D341Med (cell line): ENCODE measurements at regions not wholly inside any gene's neighbourhood (a gene's known extent, or its start where the extent isn't known, plus 50 kb on each side); places are given as distances from the start of the nearest gene placed in this dataset.

Experiments used
- DNase-seq: peaks from one replicate; pipeline ENCODE4 v3.0.0; 2012; ENCODE audit warnings: low spot score

DNA sequence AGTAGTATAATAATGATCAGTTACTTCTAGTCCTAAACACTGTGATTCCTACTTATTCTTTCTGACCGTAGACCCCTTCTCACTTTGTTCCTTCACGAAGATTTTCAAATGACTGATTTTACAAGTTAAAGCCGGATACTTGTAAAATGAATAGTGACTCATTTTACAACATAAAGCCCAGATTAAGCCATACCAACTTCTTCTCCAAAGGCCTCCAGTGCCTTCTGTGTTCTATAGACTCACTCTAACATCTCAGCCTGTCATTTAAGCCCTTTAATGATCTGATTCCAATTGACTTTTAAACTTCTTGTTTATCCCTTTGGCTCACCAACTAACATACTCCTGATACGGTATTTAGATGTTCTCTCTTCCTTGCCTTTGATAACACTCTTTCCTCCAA, 480.0 kb upstream of the HS3ST1 start:
- DNase-seq = no peak

DNA sequence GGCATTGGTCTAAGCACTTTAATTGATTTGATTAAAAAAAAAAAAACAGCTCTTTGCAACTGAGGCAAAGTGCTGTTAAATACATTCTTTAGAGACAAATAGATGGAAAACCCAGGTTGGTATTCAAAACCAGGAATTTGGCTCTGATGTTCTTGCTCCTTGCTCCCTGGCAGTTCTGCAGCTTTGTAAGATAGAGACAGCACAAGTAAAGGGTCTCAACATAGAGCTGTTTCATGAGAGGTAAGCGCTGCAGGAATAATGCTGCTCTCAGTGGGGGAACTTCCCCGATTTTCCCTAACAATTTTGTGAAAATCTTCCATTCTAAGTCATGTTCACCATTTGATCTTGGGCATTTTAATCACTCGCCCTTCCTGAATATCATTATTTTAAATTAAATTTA, 479.5 kb upstream of the HS3ST1 start:
- DNase-seq = no peak

DNA sequence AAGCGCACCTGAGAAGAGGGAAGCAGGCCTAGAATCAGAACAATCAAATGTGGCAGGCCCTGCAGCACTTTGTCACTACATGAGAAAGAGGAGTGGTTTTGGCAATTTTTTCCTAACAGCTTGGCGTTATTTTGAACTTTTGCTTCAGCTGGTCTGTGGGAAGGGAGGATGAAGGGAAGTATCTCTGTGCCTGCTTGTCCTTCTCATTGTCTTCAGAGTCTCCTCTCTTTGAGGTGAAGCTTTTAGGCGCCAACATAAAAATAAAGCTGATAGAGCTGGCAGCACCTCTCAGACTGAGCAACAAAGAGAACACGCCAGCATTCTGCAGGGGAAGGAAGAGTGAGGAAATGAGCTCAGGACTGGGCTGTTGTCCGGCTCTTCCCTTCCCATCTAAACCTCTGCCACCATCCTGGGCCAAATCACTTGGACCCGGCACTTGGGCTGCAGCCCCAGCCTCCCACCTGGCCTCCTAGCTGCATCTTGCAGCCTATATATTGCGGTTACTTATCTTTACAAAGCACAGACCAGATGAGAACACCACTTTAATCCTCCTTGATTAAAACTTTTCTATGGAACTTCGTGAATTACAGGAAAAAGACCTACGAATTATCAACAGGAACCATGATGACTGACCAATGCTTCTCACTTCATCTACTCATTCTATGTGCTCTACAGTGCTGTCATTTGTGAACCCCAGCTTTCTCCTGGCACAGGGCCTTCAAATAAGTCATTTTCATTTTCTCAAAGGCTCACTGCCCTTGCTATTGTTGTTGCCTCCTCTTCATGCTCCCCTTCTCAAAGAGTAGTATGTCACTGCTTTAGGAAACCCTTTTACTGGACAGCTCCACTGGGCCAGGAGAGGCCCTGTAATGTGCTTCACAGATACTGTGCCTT, 476.4 kb upstream of the HS3ST1 start:
- no peak for DNase-seq

DNA sequence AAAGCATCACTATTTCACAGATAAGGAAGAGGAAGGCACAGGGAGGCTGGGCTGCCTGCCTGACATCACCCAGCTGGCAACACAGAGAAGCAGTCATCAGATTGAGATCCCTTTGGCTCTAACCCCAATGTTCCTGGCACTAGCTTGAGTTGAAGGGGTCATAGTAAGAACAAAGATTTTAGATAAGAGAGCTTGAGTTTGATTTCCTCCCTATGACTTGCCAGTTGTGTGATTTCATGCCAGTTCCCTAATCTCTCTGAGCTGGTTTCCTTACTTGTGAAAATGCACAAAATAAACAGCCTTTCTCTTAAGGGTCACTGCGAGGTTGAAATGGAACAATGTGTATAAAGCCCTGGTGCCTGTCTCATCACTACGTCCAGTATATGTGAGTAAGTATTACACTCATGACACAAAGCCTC, 475.4 kb upstream of the HS3ST1 start:
- no peak for DNase-seq

DNA sequence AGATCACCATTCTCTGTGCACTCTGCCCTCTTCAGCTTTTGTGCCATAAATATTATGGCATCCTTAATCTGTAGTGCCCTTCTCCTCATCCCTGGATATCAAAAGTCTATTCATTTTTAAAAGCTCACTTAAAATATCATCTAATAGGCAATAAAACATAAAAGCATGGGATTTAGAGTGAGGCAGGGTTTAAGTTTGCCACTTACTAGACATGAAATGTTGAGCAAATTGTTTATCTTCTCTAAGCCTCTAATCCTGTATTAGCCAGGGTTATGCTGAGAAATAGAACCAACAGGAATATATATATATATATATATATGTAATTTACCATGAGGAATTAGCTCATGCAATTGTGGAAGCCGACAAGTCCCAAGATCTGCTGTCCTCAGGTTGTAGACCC, 472.4 kb upstream of the HS3ST1 start:
- DNase-seq = peak; percentile 27

DNA sequence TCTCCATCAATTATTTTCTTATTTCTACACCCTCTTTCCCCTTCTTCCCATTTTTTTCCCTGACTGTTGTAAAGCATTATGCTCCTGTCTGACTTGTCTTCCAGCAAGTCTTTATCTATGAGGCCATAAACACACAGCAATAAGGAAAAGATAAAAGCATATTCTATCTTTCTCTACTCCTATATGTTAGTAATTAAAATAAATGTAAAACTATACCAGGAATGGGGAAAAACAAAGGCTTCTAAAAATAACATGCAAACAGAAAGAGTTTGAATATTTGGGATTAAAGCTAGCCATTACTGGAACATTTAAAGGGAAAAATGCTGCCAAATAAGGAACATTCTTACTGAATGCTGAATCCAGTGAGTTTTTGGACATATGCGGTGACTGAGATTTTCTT, 471.7 kb upstream of the HS3ST1 start:
- no peak for DNase-seq

DNA sequence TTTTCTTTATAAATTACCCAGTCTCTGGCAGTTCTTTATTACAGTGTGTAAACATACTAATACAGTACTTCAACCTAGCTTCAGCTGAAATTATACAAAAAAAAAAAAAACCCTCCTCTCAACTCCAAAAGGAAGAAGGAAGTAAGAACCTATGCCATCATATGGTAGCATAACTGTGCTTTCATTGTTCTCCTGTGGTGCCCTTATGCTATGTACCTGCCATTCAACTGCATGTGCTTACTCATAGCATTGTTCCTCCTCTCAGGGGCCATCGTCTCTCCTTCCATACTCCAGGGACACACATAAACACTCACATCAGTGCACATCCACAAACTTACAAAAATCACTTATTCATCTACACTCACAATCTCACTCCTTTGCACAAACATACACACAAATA, 470.1 kb upstream of the HS3ST1 start:
- no peak for DNase-seq

- DNase-seq = no peak
These were observed 467.1 kb upstream of the HS3ST1 start for GRCh38 chr4:11895766-11896165.

DNA sequence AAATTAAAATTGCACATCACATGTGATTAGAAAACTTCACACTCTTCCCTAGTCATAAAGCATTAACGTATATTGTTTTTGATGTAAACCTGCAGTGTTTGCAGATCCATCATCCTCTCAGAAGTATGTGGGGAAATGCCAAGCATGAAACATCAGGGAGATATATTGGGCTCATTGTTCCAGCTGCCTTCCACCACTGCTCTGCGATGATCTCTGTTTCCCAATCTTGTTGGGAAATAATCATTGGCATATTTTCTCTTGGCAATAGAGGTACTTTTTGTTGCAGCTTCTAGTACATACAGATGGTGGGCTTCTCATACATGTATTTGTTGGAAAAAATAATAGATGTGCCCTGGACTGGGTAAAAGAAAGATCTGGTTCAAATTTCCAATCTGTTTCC, 466.3 kb upstream of the HS3ST1 start:
- DNase-seq = no peak

DNA sequence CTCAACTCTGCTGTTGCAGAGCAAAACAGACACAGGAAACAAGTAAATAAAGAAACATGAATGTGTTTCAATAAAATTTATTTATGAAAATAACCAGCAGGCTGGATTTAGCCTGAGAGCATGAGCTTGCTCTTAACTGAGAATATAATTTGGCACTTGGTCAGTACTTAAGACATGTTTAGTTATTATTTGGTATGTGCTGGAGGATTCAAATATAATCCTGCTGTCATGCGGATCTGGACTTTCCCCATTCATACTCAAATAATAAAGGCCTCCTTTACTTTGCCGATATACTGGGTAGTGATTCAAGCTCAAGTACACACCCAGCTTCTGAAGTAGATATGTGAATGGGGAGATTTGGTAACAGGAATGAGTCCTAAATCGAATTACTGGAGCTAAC, 465.5 kb upstream of the HS3ST1 start:
- no peak for DNase-seq

DNA sequence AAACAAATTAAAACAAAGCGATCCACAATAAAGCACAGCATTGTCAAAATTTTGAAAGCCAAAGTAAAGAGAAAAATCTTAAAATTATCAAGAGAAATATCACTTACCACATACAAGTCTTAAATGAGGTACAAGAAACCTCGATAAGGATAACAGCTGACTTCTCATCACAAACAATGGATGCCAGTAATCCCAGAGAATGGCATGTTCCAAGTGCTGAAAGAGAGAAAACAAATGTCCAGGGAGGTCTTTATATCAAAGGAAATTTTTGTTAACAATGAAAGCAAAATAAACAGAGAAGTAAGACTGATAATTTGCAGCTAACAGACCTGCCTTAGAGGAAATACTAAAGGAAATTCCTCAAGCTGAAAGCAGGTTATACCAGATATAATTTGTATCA, 460.4 kb upstream of the HS3ST1 start:
- DNase-seq = no peak

GRCh38 chr4:11881947-11882346, 453.3 kb upstream of the HS3ST1 start:
- no peak for DNase-seq

DNA sequence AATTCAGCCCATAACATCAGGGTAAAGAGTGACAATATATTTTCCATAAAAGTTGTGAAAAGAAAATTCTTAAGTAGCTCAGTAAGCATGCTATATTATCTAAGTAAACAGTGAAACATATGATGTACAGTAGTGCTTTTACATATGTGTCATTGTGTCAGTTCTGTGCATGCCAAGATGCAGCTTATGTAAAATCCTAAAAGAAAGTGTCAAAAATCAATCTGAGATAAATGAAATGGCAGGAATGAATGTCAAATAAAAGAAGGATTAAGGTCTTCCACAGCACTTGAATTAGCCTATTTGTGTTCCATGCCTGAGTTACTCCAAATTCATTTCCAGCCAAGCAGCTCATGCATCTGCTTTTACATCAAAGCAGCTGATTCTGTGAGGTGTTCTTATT, 452.7 kb upstream of the HS3ST1 start:
- DNase-seq = no peak

DNA sequence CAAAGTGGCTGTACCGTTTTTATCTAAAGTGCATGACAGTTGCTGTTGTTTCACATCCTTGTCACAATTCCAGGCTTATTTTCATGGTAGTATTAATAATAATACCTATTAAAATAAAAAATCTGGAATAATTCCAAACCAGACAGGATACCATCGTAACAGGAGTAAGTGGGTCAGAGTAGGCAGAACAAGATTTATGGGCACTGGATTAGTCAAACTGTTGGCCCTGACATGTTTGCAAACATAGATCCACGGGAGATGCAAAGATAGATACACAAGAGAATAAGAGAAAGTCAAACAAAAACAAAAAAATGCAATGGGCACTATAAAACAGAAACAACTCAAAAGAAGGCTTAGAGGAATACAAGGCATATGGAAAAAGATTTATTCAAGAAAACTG, 449.5 kb upstream of the HS3ST1 start:
- DNase-seq = no peak

DNA sequence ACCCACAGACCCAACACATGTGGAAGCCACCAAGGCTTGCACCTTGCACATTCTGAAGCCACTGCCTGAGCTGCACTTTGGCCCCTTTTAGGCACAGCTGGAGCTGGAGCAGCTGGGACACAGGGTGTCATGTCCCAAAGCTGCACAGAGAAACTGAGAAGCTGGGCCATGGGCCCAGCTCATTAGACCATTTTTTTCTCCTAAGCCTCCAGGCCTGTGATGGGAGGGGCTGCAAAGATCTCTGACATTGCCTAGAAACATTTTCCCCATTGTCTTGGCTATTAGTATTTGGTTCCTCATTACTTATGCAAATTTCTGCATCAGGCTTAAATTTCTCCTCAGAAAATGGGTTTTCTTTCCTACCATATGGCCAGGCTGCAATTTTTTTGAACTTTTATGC, 447.4 kb upstream of the HS3ST1 start:
- no peak for DNase-seq

GRCh38 chr4:11869191-11869870, 440.6 kb upstream of the HS3ST1 start:
- DNase-seq = no peak

DNA sequence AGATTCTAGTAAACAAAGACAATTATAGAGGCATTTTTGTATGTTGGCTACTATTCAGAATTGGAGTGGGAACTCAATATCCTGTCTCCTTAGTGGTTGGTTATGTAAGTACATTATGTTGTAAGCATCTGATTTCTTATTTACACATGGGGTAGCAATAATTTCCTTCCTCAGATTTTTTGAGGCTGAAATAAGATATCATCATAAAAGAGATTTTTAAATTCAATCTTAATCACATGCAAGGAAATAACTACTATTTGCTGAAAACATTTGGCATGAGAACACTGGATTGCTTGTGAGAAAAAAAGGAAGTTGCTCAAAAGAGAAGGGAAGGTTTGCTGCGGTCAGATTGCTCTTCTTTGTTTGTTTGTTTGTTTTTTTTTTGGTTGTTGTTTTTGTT, 437.7 kb upstream of the HS3ST1 start:
- no peak for DNase-seq

DNA sequence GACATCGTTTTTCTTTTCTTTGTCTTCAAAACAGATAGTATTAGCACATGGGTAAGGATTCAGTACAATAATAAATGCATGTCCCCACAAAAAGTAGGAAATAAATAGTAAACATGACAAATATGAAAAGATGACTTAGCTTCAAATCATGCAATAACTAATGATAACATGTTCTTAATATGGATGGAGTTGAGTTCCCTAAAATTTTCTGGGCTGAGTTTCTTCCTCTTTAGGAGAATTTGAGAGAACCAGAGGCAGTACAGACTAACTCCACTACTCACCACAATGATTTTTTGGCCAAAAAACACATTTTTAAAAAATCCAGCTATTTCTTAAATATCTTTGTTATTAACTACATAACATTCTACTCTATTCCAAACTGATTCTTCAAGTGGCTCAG, 432.3 kb upstream of the HS3ST1 start:
- no peak for DNase-seq

- no peak for DNase-seq
These were observed 429.2 kb upstream of the HS3ST1 start for GRCh38 chr4:11857881-11858280.

DNA sequence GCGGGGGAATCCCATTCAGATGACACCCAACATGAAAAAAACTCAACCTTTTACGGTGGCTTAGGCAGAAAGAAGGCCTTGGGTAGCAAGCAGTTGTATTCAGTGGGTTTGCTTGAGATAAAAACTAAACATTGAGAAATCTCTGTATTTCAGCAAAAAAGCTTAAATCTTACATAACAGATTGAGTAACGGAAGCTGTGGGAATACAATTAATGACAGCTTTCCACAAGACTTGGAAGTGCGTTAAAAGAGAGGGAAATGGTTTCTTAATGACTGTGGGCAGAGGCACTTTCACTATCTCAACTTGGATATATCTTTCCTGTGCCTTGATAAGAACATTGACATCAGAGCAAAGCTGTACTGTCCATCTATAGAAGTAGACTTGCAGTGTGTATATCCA, 418.5 kb upstream of the HS3ST1 start:
- no peak for DNase-seq

- DNase-seq = no peak
These were observed 415.2 kb upstream of the HS3ST1 start for GRCh38 chr4:11843927-11844326.

GRCh38 chr4:11843340-11843739, 414.6 kb upstream of the HS3ST1 start:
- no peak for DNase-seq

- no peak for DNase-seq
These were observed 414.0 kb upstream of the HS3ST1 start for GRCh38 chr4:11842620-11843263.
